ENCODE measurements at regions not wholly inside any gene's neighbourhood (a gene's known extent, or its start where the extent isn't known, plus 50 kb on each side); places are given as distances from the start of the nearest gene placed in this dataset.

GRCh38 chr20:34163307-34163706 is 51.3 kb upstream of the EIF2S2 start:
- DNase-seq, result no peak

DNA sequence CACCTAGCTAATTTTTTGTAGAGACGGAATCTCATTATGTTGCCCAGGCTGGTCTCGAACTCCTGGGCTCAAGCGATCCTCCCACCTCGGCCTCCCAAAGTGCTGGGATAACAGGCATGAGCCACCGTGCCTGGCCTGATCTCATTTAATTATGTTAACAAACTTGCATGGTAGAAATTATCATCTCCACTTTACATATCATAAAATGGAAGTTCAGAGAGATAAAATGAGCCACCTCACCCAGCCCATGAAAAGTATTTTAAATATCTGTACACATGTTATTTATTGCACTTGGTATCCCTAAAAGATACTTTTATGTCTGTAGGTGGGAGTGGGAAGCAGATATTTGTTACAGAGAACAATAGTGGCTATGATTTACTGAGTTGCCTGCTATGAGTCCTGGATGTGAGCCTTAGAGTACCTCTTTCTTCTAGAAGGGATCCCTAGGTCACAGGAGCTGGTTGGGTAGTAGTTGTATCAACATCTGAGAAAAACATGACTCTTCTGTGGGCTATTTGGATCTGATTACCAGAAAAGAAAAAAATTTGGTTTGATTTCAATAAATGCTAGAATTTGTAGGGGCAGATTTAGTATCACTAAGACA is 52.4 kb upstream of the EIF2S2 start:
- no peak for DNase-seq

DNA sequence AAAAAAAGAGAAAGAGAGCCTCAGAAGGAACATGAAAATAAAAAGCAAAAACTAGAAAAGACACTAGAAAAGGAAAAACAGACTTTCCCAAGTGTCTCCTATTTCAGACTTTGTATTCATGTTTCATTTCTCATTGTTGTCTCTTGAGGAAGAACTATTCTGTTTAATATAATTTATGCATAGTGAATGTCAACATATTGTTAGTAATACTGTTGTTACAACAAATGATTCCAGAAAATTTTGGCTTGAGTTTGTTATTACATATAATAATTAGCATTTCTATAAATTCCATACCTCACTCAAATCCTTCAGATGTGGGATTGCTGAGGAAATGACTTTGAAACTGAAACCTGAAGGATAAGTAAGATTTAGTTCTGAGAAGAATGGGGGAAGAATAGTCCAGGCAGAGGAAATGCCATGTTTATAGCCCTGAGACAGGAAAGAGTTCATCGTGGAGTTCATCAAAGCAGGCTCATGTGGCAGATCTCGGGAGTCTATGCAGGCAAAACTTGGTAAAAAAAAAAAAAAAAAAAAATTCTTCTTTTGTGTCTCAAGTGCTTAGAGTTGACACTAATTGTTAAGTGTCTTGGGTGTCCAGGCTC is 53.1 kb upstream of the EIF2S2 start:
- no peak for DNase-seq

GRCh38 chr20:34171640-34172039 is 59.6 kb upstream of the EIF2S2 start:
- DNase-seq, result no peak

GRCh38 chr20:34172926-34173325 is 60.9 kb upstream of the EIF2S2 start:
- DNase-seq, result no peak

DNA sequence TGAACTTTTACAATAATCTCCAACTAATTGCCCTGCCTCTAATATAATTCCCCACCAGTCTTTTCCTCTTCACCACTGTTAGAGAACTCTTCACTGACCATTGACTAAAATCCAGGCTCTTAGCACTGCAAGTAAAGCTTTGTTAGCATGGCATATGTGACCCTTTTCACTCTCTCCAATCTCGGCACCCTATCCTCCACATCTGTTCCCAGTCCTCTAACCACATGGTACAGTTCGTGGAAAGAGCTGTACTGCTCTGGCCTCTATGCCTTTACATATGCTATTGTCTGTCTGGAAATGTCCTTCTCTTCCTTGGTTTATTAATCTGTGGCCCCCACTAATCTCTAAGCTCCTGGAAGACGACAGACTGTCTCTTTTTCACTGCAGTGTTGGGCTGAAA is 63.0 kb upstream of the EIF2S2 start:
- DNase-seq, result no peak

- no peak for DNase-seq
Observed at GRCh38 chr20:34175879-34176278, 63.8 kb upstream of the EIF2S2 start.

DNA sequence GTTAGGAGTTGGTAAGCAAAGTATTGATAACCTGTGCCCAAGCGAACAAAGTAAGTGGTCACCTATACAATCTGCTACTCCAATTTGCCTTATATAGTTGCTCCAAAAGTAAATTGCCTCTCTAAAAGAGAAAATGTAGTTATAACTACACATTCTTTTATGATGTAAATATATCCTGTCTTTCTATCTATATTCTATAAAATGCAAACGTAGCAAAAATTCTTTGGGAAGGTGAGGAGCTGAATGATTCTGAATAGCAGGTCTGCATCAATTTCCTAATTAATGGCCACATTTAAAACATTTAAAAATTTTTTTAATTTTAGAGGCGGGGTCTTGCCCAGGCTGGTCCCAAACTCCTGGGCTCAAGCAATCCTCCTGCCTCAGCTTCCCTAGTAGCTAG is 64.2 kb upstream of the ASIP start:
- DNase-seq, result no peak

DNA sequence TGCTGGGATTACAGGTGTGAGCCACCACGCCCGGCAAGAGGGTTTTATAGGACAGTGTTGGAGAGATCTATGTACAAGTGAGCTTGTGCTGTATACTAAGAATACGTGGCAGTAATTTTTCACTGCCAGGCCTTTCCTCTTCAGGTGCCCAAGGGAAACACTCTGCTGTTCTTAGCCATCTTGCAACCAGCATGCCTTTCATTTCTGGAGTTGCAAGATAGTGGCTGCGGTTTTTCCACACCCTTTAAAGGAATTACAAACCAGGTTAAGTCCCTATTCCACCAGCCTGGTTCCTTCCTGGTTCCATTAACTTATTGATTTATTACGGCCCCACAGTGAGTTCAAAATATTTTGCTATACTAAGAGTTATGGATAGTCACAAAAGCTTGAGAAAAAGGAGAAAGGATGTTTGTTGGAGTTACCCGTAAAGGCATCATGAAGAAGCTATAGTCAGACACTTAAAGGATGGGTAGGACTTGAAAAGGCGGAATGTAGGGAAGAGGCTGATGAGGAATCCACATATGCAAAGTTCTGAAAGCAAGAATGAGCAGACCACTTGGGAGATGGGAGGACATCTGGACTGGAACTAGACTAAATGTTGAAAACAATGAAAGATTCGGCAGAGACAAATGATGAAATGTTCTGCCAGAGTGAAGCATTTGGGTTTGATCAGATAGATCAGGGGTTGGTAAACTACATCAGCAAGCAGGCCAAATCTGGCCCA is 61.4 kb upstream of the ASIP start:
- no peak for DNase-seq

DNA sequence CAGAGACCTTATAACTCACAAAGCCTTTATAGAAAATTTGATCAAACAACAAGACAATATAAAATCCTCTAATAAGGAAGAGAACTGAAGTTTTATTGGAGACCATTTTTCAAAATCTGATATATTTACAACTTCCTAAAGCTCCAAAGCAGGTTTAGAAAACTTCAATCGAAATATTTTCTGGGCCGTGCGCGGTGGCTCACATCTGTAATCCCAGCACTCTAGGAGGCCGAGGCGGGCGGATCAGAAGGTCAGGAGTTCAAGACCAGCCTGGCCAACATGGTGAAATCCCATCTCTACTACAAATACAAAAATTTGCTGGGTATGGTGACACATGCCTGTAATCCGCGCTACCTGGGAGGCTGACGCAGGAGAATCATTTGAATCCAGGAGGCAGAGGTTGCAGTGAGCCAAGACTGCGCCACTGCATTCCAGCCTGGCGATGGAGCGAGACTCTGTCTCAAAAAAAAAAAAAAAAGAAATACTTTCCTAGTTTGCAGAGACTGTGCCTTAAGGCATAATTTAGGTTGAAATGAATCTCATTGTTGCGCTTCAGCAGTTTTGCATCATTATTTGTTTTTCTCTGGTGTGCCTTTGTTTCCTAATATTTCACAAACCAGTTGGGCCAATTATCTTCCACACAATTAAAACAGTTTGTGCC is 60.6 kb upstream of the ASIP start:
- DNase-seq, result no peak

DNA sequence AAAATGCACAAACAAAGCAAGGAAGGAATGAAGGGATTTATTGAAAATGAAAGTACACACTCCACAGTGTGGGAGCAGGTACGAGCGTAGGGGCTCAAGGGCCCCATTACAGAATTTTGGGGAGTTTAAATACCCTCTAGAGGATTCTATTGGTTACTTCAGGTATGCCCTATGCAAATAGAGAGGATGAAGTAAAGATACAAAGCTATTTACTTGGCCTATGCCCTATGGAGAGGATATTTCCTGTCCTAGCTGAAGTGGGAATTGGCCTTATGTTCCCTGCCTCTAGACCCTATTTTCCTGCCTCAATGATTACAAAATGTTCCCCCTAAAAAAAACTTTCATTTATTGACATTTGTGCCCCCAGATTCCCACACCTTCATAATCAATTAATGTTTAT is 59.7 kb upstream of the ASIP start:
- DNase-seq, result no peak

DNA sequence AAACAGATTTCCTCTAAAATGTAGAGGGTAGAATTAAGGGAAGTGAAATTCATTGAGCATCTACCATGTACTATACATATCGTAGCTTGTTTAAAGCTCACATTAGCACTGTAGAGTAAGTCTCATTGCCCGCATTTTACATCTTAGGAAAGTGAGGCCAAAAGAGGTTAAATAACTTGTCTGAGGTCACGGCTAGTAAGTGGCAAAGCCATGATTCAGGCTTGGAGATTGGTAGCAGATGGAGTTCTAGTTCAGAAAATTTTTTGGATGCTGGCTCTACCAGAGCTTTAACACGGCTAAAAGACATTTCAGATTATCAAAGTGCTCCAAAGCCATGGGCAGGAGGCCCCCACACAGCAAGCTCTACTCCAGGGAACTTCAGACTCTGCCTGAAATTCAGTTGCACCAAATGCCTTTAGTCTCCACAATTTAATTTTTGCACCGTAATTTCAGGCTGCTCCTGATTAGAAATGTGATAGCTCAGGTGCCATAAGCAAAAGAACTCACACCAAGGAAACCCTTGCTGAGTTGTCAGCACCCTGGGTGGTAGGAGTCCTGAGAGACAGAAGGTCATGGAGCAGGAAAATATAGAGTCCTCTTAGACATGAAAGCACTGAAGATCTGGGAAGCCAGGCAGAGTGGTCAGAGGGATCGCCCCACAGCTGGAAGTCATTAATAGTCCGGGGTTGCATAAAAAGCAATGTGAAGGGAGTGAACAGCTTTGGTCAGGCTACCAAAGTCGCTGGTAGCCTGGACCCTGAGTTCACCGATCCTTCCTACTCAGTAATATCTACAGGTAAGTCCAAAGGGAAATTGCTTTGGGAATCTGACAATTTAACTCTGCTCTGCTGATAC is 55.2 kb upstream of the ASIP start:
- no peak for DNase-seq

DNA sequence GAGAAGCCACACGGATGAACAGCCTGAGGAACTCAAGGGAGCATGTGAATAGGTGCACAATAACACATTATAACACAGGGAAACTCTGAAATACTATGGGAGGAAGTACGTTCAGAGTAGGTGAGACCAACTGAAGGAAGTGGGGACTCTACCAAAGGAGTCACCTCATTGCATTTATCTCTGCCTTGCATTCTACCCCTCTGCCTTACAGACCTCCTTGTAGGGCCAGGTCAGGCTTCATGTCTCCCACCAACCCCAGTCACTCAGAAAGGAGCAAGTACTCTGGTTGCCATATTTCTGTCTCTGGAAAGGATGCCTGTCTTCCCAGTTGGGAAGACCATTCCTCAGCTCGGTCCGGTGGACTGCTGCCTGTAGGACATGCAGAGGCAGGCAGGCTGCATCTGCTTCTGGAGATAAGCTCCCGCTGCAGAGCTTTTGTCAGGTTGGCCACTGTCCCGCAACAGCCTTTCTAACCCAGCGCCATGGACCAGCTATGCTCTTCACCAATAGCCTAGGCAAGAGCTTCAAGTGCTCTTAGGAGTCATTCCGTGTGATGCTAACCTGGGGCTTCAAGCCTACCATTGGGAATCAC is 51.6 kb upstream of the ASIP start:
- no peak for DNase-seq

- no peak for DNase-seq
Observed at GRCh38 chr20:34190262-34190661, 51.0 kb upstream of the ASIP start.

DNA sequence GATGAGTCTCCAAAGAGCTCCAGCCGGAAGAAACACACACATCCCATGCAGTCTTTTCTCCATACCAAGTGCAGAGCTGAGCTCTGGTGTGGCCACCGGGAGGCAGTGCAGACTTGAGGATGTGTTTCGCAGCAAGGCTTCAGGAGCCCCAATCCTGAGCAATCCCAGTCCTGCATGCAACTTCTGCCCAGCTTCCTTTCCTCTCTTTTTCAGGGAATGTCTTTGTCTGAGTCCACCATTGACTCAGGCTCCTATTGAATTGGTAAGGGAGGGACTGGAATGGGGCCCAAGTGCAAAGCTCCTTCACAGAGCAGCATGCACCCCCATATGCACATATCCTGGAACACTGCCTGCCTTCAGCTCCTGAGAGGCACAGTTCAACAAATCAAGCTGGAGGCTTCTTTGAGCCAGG is 50.5 kb upstream of the ASIP start:
- peak; percentile 21 to 23 for DNase-seq

All from CD4-positive, alpha-beta T cell treated with Interferon alpha-2 for 1 hour (primary cell).